HL-60 (cell line): ENCODE measurements at regions not wholly inside any gene's neighbourhood (a gene's known extent, or its start where the extent isn't known, plus 50 kb on each side); places are given as distances from the start of the nearest gene placed in this dataset.

ENCODE experiments used
- GABPA ChIP-seq: IDR thresholded peaks from 2 replicates; pipeline ENCODE4 v1.6.1; 2012; ENCODE audit warnings: low read depth
- POLR2AphosphoS5 ChIP-seq: IDR thresholded peaks from 2 replicates; pipeline ENCODE4 v1.6.1; 2012; ENCODE audit warnings: low read depth
- REST ChIP-seq: IDR thresholded peaks from 2 replicates; pipeline ENCODE4 v1.6.1; 2012; ENCODE audit warnings: low read depth; ENCODE audit not compliant: insufficient replicate concordance
- TF ChIP-seq, protein P1 (sequence below): IDR thresholded peaks from one replicate; pipeline ENCODE4 v1.5.1; 2011; ENCODE audit warnings: low read length, control low read depth, inconsistent platforms; ENCODE audit not compliant: insufficient read depth

DNA sequence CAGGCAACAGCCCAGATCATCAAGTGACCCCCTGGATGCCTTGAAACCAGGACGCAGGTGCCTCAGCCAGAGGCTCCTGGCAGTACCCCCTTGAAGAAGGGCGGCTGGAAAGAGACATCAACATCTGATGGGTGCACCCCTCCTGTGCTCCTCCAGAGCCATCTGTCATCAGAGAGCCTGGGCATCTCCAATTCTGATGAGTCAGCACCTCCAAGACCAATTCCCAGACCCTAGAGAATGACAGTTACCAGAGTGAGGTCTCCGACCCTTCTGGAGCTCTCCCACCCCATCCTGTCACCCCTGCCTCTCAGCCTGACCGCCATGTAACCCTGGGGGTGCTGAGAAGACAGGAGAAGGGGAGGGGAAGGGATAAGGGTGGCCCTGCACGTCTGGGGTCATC is 433.7 kb downstream of the SOX9 start:
- TF ChIP-seq, protein P1, sequence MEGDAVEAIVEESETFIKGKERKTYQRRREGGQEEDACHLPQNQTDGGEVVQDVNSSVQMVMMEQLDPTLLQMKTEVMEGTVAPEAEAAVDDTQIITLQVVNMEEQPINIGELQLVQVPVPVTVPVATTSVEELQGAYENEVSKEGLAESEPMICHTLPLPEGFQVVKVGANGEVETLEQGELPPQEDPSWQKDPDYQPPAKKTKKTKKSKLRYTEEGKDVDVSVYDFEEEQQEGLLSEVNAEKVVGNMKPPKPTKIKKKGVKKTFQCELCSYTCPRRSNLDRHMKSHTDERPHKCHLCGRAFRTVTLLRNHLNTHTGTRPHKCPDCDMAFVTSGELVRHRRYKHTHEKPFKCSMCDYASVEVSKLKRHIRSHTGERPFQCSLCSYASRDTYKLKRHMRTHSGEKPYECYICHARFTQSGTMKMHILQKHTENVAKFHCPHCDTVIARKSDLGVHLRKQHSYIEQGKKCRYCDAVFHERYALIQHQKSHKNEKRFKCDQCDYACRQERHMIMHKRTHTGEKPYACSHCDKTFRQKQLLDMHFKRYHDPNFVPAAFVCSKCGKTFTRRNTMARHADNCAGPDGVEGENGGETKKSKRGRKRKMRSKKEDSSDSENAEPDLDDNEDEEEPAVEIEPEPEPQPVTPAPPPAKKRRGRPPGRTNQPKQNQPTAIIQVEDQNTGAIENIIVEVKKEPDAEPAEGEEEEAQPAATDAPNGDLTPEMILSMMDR, result no peak
- TF ChIP-seq REST, result no peak
- no peak for TF ChIP-seq POLR2AphosphoS5
- TF ChIP-seq GABPA, result no peak
